K562 (cell line): ENCODE measurements at regions not wholly inside any gene's neighbourhood (a gene's known extent, or its start where the extent isn't known, plus 50 kb on each side); places are given as distances from the start of the nearest gene placed in this dataset.
"Not testable (repeated sequence)": the region's sequence is repeated elsewhere in the genome, so short reads cannot be mapped to it uniquely, and the experiment has no call there.

Source experiments
- ATAC-seq: fragments of 200-7000 bp; cut with Tn5 transposase; 3 replicates; pipeline ENCODE4 v1.9.1; 2020; ENCODE audit warnings: moderate library complexity
- BruUV-seq: library from RNA; stranded (reverse); fragments of 400-500 nt; replicated peaks from 2 replicates; lab custom pipeline; 2021; lab: Mats Ljungman, UMichigan
- CTCF ChIA-PET: fragments of 300-600 bp; formaldehyde crosslinking; extraction: SDS; loops from one replicate; lab custom pipeline; 2021; ENCODE audit warnings: low intra/inter-chr PET ratio; lab: Yijun Ruan, JAX
- POLR2A ChIA-PET: fragments of 300-600, 350-650 bp; sonication (Branson Sonifier 250); formaldehyde crosslinking; extraction: SDS; loops from one replicate; lab custom pipeline; 2021; ENCODE audit warnings: antibody characterized with exemption, inconsistent platforms; lab: Yijun Ruan, JAX
- DNase-seq, 4 experiments: peaks; one replicate each; pipeline versions ENCODE4 v3.0.0 to v3.0.0-alpha.2; 2011 to 2018; ENCODE audit warnings: low spot score in 3 of 4, mixed read lengths in 3 of 4; ENCODE audit errors: extremely low read depth in 1 of 4
- FAIRE-seq: peaks from 2 replicates; lab custom pipeline; 2011; peaks lifted over from hg19 to GRCh38; lab: Jason Lieb, UNC
- H2AFZ ChIP-seq: 2 replicates; pipeline ENCODE4 v1.6.0; 2011; ENCODE audit warnings: low read depth, low read length, control low read depth, inconsistent platforms
- H3K27ac ChIP-seq: fragments of 200-600 bp; 3 replicates; pipeline ENCODE4 v1.8.0; 2011; ENCODE audit warnings: low read depth, mild to moderate bottlenecking, control low read depth, inconsistent platforms, low read length, moderate library complexity, mixed read lengths; ENCODE audit errors: extremely low read depth
- H3K27me3 ChIP-seq, 2 experiments: fragments of 300-600 bp in 1 of 2; 2 replicates in 1 of 2; 3 replicates in 1 of 2; pipeline versions ENCODE4 v1.6.0 to v1.8.0; 2011; ENCODE audit warnings: inconsistent platforms in 2 of 2, low read length in 2 of 2, mild to moderate bottlenecking in 1 of 2, mixed read lengths in 1 of 2, moderate library complexity in 1 of 2; ENCODE audit not compliant: control insufficient read depth in 2 of 2, insufficient read depth in 2 of 2
- H3K36me3 ChIP-seq: fragments of 300-600 bp; 3 replicates; pipeline ENCODE4 v1.8.0; 2011; ENCODE audit warnings: mild to moderate bottlenecking, low read length, inconsistent platforms; ENCODE audit not compliant: control insufficient read depth, insufficient read depth
- H3K4me1 ChIP-seq, 2 experiments: fragments of 200-600 bp in 1 of 2; replicated peaks in 1 of 2; 2 replicates in 1 of 2; 3 replicates in 1 of 2; pipeline versions ENCODE4 v1.5.1 to v1.8.0; 2011; ENCODE audit warnings: inconsistent platforms in 2 of 2, low read length in 2 of 2, mild to moderate bottlenecking in 1 of 2, mixed read lengths in 1 of 2, moderate library complexity in 1 of 2; ENCODE audit not compliant: control insufficient read depth in 2 of 2, insufficient read depth in 2 of 2
- H3K4me2 ChIP-seq: 2 replicates; pipeline ENCODE4 v1.6.1; 2011; ENCODE audit warnings: low read length, control low read depth, inconsistent platforms, mixed read lengths; ENCODE audit not compliant: insufficient read depth
- H3K4me3 ChIP-seq: fragments of 200-600 bp; sonication (generic), shearing (Covaris generic); 2 replicates; pipeline ENCODE4 v1.5.1; 2016; ENCODE audit warnings: control low read depth, inconsistent platforms
- H3K79me2 ChIP-seq: fragments of 200-600 bp; 3 replicates; pipeline ENCODE4 v1.8.0; 2011; ENCODE audit warnings: low read length, inconsistent platforms; ENCODE audit not compliant: control insufficient read depth, insufficient read depth
- H3K9ac ChIP-seq, 2 experiments: 2 replicates each; pipeline versions ENCODE4 v1.6.0 to v1.6.1; 2011; ENCODE audit warnings: low read depth in 2 of 2, low read length in 2 of 2, control low read depth in 1 of 2, inconsistent platforms in 1 of 2, mild to moderate bottlenecking in 1 of 2, mixed read lengths in 1 of 2; ENCODE audit not compliant: insufficient read depth in 1 of 2
- H3K9me1 ChIP-seq: one replicate; pipeline ENCODE4 v1.6.0; 2011; ENCODE audit warnings: inconsistent platforms, mild to moderate bottlenecking, low read length, moderate library complexity; ENCODE audit not compliant: control insufficient read depth, insufficient read depth
- H3K9me3 ChIP-seq: replicated peaks from 2 replicates; pipeline ENCODE4 v1.5.1; 2011; ENCODE audit warnings: low read depth, low read length, inconsistent platforms; ENCODE audit not compliant: control insufficient read depth, insufficient read depth
- H4K20me1 ChIP-seq: replicated peaks from 2 replicates; pipeline ENCODE4 v1.6.1; 2011; ENCODE audit warnings: low read length, inconsistent platforms, mixed read lengths; ENCODE audit not compliant: control insufficient read depth, insufficient read depth
- CREBBP ChIP-seq: IDR thresholded peaks from one replicate; pipeline ENCODE4 v1.6.1; 2012; ENCODE audit warnings: low read depth, mild to moderate bottlenecking, control low read depth, inconsistent platforms, low read length
- DNMT1 ChIP-seq: fragments of 450-650 bp; IDR thresholded peaks from 2 replicates; pipeline ENCODE4 v1.6.1; 2016; ENCODE audit warnings: antibody characterized with exemption, mild to moderate bottlenecking
- ERF ChIP-seq: fragments of 450-650 bp; formaldehyde crosslinking; IDR thresholded peaks from 2 replicates; pipeline ENCODE4 v1.4.0; 2020; ENCODE audit warnings: mild to moderate bottlenecking, mixed read lengths
- ETS2 ChIP-seq: IDR thresholded peaks from 2 replicates; pipeline ENCODE4 v1.6.1; 2016; ENCODE audit warnings: borderline replicate concordance, missing genetic modification characterization, mild to moderate bottlenecking, moderate library complexity, missing compliant biosample characterization; ENCODE audit not compliant: poor library complexity, severe bottlenecking
- FOXM1 ChIP-seq, 2 experiments: fragments of 450-650 bp in 1 of 2; sonication (generic) in 1 of 2; formaldehyde crosslinking in 1 of 2; IDR thresholded peaks; 2 replicates each; pipeline versions ENCODE4 v1.6.1 to v1.9.0; 2017 to 2022; ENCODE audit warnings: low read depth in 2 of 2, mild to moderate bottlenecking in 2 of 2, missing genetic modification reagents in 1 of 2, moderate library complexity in 1 of 2
- MCM3 ChIP-seq: fragments of 450-650 bp; IDR thresholded peaks from 2 replicates; pipeline ENCODE4 v1.6.1; 2016
- PURB ChIP-seq: sonication (generic); formaldehyde crosslinking; IDR thresholded peaks from 2 replicates; pipeline ENCODE4 v1.9.0; 2021; ENCODE audit warnings: low read depth, mild to moderate bottlenecking, missing genetic modification reagents
- TAF9B ChIP-seq: fragments of 450-650 bp; IDR thresholded peaks from 2 replicates; pipeline ENCODE4 v1.6.1; 2018; ENCODE audit warnings: mild to moderate bottlenecking; ENCODE audit not compliant: partially characterized antibody
- THRAP3 ChIP-seq: fragments of 450-650 bp; IDR thresholded peaks from 2 replicates; pipeline ENCODE4 v1.6.1; 2016; ENCODE audit warnings: mild to moderate bottlenecking, inconsistent platforms, borderline replicate concordance
- TOE1 ChIP-seq, 2 experiments: fragments of 450-650 bp in 1 of 2; sonication (generic) in 1 of 2; formaldehyde crosslinking in 1 of 2; IDR thresholded peaks; 2 replicates each; pipeline versions ENCODE4 v1.7.1 to v1.8.0; 2016 to 2022; ENCODE audit warnings: borderline replicate concordance in 2 of 2, mild to moderate bottlenecking in 2 of 2, antibody characterized with exemption in 1 of 2, inconsistent platforms in 1 of 2, low read depth in 1 of 2, missing genetic modification reagents in 1 of 2, moderate library complexity in 1 of 2
- U2AF1 ChIP-seq: fragments of 200-400 bp; formaldehyde crosslinking; optimal IDR thresholded peaks from 2 replicates; pipeline ENCODE3; 2017; ENCODE audit warnings: mild to moderate bottlenecking, low read depth, low read length, moderate library complexity
- ZNF644 ChIP-seq: fragments of 200-800 bp; sonication (Bioruptor generic); IDR thresholded peaks from 2 replicates; pipeline ENCODE4 v1.6.1; 2016; ENCODE audit warnings: low read depth, missing genetic modification characterization, missing compliant biosample characterization
- WGBS: fragments of 100-300 bp; shearing (Covaris generic); methylation state at CpG from one replicate; pipeline ENCODE4 v1.1.6; 2016; ENCODE audit warnings: low coverage, mixed read lengths; ENCODE audit not compliant: insufficient coverage; ENCODE audit errors: missing lambda C conversion rate; 5-methylcytosine and 5-hydroxymethylcytosine counted together
- in situ Hi-C: fragments of 300-500 bp; cut with MboI; formaldehyde crosslinking; loops from 4 replicates; pipeline ENCODE4 v1.15.0; 2018; ENCODE audit warnings: inconsistent platforms, mixed read lengths
- intact Hi-C: fragments of 100-400 bp; cut with micrococcal nuclease; formaldehyde crosslinking; loops from 2 replicates; pipeline ENCODE4 v1.14.2; 2022
- TF ChIP-seq, protein P1 (sequence below): sonication (generic); formaldehyde crosslinking; IDR thresholded peaks from 2 replicates; pipeline ENCODE4 v1.8.0; 2022; ENCODE audit warnings: mild to moderate bottlenecking, low read depth, missing genetic modification reagents
- TF ChIP-seq, protein P2 (sequence below), 3 experiments: IDR thresholded peaks in 2 of 3; conservative IDR thresholded peaks in 1 of 3; 2 replicates each; pipeline ENCODE4 v1.5.1; 2011 to 2012; ENCODE audit warnings: low read length in 3 of 3, mild to moderate bottlenecking in 3 of 3, control low read depth in 2 of 3, improper control_type of control experiment in 1 of 3, inconsistent platforms in 1 of 3, low read depth in 1 of 3, mixed read lengths in 1 of 3, moderate library complexity in 1 of 3; ENCODE audit not compliant: insufficient read depth in 2 of 3

- intact Hi-C loops: no loop called here
- no peak overlapping the region for H3K27ac ChIP-seq
- BruUV-seq: no TSS peak
These were observed 269.5 kb upstream of the USP9Y start for GRCh38 chrY:12431546-12431945.

GRCh38 chrY:12438823-12439222 is 262.2 kb upstream of the USP9Y start:
- in situ Hi-C loops: not testable (repeated sequence)

More at GRCh38 chrY:12431546-12431945, 269.5 kb upstream of the USP9Y start:
- H3K79me2 ChIP-seq: no peaks in the 10 kb centered on the region
- H3K36me3 ChIP-seq: no peaks in the 10 kb centered on the region
- ChIA-PET POLR2A (no interaction called here), CTCF (no interaction called here)
- no peak for DNase-seq
- no peaks in the 10 kb centered on the region for H3K27me3 ChIP-seq
- H3K4me3 ChIP-seq: no peak overlapping the region
- no peaks in the 10 kb centered on the region for H4K20me1 ChIP-seq
- no peak overlapping the region for H3K9ac ChIP-seq
- TF ChIP-seq MCM3 (no peak), U2AF1 (no peak), FOXM1 (IDR thresholded peaks at IDR 0.05; ENCODE audit: low read depth) (no peak), FOXM1 (CRISPR knock-in tag; IDR thresholded peaks at IDR 0.05; ENCODE audit: low read depth) (no peak), TAF9B (no peak), CREBBP (no peak), ZNF644 (no peak), DNMT1 (no peak), THRAP3 (no peak), PURB (CRISPR knock-in tag) (no peak), TOE1 (IDR thresholded peaks at IDR 0.05; ENCODE audit: borderline replicate concordance) (no peak), TOE1 (CRISPR knock-in tag; IDR thresholded peaks at IDR 0.05; ENCODE audit: borderline replicate concordance, low read depth) (no peak), ETS2 (tag) (no peak), ERF (CRISPR knock-in tag) (no peak)
- TF ChIP-seq, protein P1, sequence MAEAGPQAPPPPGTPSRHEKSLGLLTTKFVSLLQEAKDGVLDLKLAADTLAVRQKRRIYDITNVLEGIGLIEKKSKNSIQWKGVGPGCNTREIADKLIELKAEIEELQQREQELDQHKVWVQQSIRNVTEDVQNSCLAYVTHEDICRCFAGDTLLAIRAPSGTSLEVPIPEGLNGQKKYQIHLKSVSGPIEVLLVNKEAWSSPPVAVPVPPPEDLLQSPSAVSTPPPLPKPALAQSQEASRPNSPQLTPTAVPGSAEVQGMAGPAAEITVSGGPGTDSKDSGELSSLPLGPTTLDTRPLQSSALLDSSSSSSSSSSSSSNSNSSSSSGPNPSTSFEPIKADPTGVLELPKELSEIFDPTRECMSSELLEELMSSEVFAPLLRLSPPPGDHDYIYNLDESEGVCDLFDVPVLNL: no peak
- TF ChIP-seq, protein P2, sequence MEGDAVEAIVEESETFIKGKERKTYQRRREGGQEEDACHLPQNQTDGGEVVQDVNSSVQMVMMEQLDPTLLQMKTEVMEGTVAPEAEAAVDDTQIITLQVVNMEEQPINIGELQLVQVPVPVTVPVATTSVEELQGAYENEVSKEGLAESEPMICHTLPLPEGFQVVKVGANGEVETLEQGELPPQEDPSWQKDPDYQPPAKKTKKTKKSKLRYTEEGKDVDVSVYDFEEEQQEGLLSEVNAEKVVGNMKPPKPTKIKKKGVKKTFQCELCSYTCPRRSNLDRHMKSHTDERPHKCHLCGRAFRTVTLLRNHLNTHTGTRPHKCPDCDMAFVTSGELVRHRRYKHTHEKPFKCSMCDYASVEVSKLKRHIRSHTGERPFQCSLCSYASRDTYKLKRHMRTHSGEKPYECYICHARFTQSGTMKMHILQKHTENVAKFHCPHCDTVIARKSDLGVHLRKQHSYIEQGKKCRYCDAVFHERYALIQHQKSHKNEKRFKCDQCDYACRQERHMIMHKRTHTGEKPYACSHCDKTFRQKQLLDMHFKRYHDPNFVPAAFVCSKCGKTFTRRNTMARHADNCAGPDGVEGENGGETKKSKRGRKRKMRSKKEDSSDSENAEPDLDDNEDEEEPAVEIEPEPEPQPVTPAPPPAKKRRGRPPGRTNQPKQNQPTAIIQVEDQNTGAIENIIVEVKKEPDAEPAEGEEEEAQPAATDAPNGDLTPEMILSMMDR (IDR thresholded peaks at IDR 0.05 in 2 of 3, conservative IDR thresholded peaks at IDR 0.05 in 1 of 3; ENCODE audit: insufficient read depth in 2 of 3, low read depth in 1 of 3, low read length in 3 of 3): no peak
- H2AFZ ChIP-seq: no peak overlapping the region
- no CpG with 5 or more reads among the region's 6 CpGs for WGBS
- no peak for ATAC-seq
- no peak overlapping the region for H3K4me2 ChIP-seq
- H3K9me1 ChIP-seq: no peaks in the 10 kb centered on the region
- in situ Hi-C loops: no loop called here
- H3K4me1 ChIP-seq: no peaks in the 10 kb centered on the region
- FAIRE-seq: no peak
- H3K9me3 ChIP-seq: no peaks in the 10 kb centered on the region

More at GRCh38 chrY:12438823-12439222, 262.2 kb upstream of the USP9Y start:
- POLR2A ChIA-PET, H3K27ac ChIP-seq, H2AFZ ChIP-seq, H3K4me1 ChIP-seq, H3K9me3 ChIP-seq, H4K20me1 ChIP-seq, H3K36me3 ChIP-seq, DNase-seq, CTCF ChIA-PET, H3K27me3 ChIP-seq, intact Hi-C loops, H3K4me2 ChIP-seq, H3K9ac ChIP-seq, FAIRE-seq, H3K4me3 ChIP-seq, ATAC-seq, H3K9me1 ChIP-seq, H3K79me2 ChIP-seq, BruUV-seq: not testable (repeated sequence)
- WGBS: no CpG with 5 or more reads among the region's 6 CpGs
